Neural progenitor cell (in vitro differentiated cells): ENCODE measurements at regions not wholly inside any gene's neighbourhood (a gene's known extent, or its start where the extent isn't known, plus 50 kb on each side); places are given as distances from the start of the nearest gene placed in this dataset.

Source experiments
- EZH2 ChIP-seq: fragments of 200-600 bp; sonication (generic); IDR thresholded peaks from 2 replicates; pipeline ENCODE4 v1.6.1; 2017; ENCODE audit warnings: antibody characterized with exemption, mild to moderate bottlenecking, moderate library complexity
- TF ChIP-seq, protein P1 (sequence below): fragments of 200-600 bp; sonication (generic); IDR thresholded peaks from 2 replicates; pipeline ENCODE4 v1.5.1; 2017; ENCODE audit warnings: antibody characterized with exemption, mild to moderate bottlenecking

DNA sequence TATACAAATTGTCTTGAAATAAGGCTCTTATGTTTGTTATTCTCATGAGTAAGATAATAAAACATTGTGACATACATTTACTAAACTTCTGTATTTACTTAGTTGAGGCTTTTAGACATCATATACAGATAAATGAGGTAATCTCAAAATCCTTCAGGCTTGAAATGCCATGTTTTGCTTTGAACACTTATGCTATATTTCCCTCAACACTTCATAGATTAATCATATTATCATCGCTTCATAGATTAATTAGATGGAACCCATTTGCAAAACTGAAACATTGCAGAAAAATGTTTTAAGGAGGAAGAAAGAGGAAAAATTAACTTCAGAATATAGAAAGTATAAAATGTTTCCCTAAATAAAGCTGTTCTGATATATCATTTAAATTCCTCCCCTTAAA, 165.0 kb upstream of the CNTNAP2 start:
- no peak for TF ChIP-seq EZH2
- TF ChIP-seq, protein P1, sequence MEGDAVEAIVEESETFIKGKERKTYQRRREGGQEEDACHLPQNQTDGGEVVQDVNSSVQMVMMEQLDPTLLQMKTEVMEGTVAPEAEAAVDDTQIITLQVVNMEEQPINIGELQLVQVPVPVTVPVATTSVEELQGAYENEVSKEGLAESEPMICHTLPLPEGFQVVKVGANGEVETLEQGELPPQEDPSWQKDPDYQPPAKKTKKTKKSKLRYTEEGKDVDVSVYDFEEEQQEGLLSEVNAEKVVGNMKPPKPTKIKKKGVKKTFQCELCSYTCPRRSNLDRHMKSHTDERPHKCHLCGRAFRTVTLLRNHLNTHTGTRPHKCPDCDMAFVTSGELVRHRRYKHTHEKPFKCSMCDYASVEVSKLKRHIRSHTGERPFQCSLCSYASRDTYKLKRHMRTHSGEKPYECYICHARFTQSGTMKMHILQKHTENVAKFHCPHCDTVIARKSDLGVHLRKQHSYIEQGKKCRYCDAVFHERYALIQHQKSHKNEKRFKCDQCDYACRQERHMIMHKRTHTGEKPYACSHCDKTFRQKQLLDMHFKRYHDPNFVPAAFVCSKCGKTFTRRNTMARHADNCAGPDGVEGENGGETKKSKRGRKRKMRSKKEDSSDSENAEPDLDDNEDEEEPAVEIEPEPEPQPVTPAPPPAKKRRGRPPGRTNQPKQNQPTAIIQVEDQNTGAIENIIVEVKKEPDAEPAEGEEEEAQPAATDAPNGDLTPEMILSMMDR = no peak
